Liver (tissue), 3 donors: ENCODE measurements at regions not wholly inside any gene's neighbourhood (a gene's known extent, or its start where the extent isn't known, plus 50 kb on each side); places are given as distances from the start of the nearest gene placed in this dataset.

ENCODE experiments used
- CTCF ChIP-seq: fragments of 150-350 bp; IDR thresholded peaks from 2 replicates; pipeline ENCODE4 v1.5.1; 2017; ENCODE audit warnings: improper control_type of control experiment, low read depth, low read length; ENCODE audit not compliant: missing input control
- GABPA ChIP-seq, 2 donors: IDR thresholded peaks in 1 of 2; conservative IDR thresholded peaks in 1 of 2; 2 replicates each; pipeline ENCODE4 v1.6.1; 2016; ENCODE audit warnings: antibody characterized with exemption in 2 of 2, mild to moderate bottlenecking in 1 of 2, moderate library complexity in 1 of 2
- JUND ChIP-seq, 2 donors: IDR thresholded peaks; 2 replicates each; pipeline ENCODE4 v1.6.1; 2016; ENCODE audit warnings: antibody characterized with exemption in 2 of 2
- MAX ChIP-seq: IDR thresholded peaks from 2 replicates; pipeline ENCODE4 v1.6.1; 2016; ENCODE audit warnings: antibody characterized with exemption
- RAD21 ChIP-seq, 2 donors: IDR thresholded peaks; 2 replicates each; pipeline ENCODE4 v1.6.1; 2016; ENCODE audit warnings: antibody characterized with exemption in 2 of 2, mild to moderate bottlenecking in 2 of 2
- RXRA ChIP-seq, 2 donors: IDR thresholded peaks; 2 replicates each; pipeline ENCODE4 v1.6.1; 2017 to 2018; ENCODE audit warnings: antibody characterized with exemption in 2 of 2, mild to moderate bottlenecking in 1 of 2
- SP1 ChIP-seq: IDR thresholded peaks from 2 replicates; pipeline ENCODE4 v1.6.1; 2018; ENCODE audit warnings: antibody characterized with exemption, mild to moderate bottlenecking
- TAF1 ChIP-seq: conservative IDR thresholded peaks from 2 replicates; pipeline ENCODE4 v1.6.1; 2016; ENCODE audit warnings: antibody characterized with exemption, mild to moderate bottlenecking
- donor health status: healthy.
- donor health status: healthy.

GRCh38 chr4:18241727-18242126 lies 220.2 kb upstream of the LCORL start:
- TF ChIP-seq CTCF (no peak), GABPA (IDR thresholded peaks at IDR 0.05 in 1 of 2, conservative IDR thresholded peaks at IDR 0.05 in 1 of 2) (no peak), SP1 (no peak), TAF1 (no peak), RAD21 (IDR thresholded peaks at IDR 0.05) (no peak), JUND (IDR thresholded peaks at IDR 0.05) (no peak), RXRA (IDR thresholded peaks at IDR 0.05) (no peak), MAX (no peak)
